ENCODE measurements at regions not wholly inside any gene's neighbourhood (a gene's known extent, or its start where the extent isn't known, plus 50 kb on each side); places are given as distances from the start of the nearest gene placed in this dataset.

GRCh38 chr9:33742051-33742450 lies 53.3 kb upstream of the PRSS3 start:
- TF ChIP-seq CTCF (IDR thresholded peaks at IDR 0.05) (no peak), POLR2A (IDR thresholded peaks at IDR 0.05) (no peak), EP300 (IDR thresholded peaks at IDR 0.05) (no peak)
